CD14-positive monocyte (primary cell): ENCODE measurements at regions not wholly inside any gene's neighbourhood (a gene's known extent, or its start where the extent isn't known, plus 50 kb on each side); places are given as distances from the start of the nearest gene placed in this dataset.

Experiments
- DNase-seq, 3 donors: peaks; one replicate each; pipeline ENCODE4 v3.0.0-alpha.2; 2011 to 2022
- H2AFZ ChIP-seq: 2 replicates; pipeline ENCODE4 v1.6.0; 2012; ENCODE audit warnings: mild to moderate bottlenecking, low read depth, low read length, inconsistent platforms; ENCODE audit not compliant: insufficient read depth, poor library complexity, severe bottlenecking
- H3K27ac ChIP-seq, 2 donors: 1 replicate in 1 of 2; 2 replicates in 1 of 2; pipeline ENCODE4 v1.5.1; 2012 to 2013; ENCODE audit warnings: low read length in 2 of 2, control low read depth in 1 of 2, inconsistent platforms in 1 of 2, low read depth in 1 of 2, mild to moderate bottlenecking in 1 of 2
- H3K27me3 ChIP-seq, 2 donors: one replicate each; pipeline versions ENCODE4 v1.6.0 to v1.6.1; 2011 to 2013; ENCODE audit warnings: low read length in 2 of 2; ENCODE audit not compliant: control insufficient read depth in 2 of 2, insufficient read depth in 2 of 2
- H3K36me3 ChIP-seq, 2 donors: replicated peaks in 1 of 2; 1 replicate in 1 of 2; 2 replicates in 1 of 2; pipeline versions ENCODE4 v1.5.1 to v1.6.1; 2012 to 2013; ENCODE audit warnings: low read length in 2 of 2, control low read depth in 1 of 2, inconsistent platforms in 1 of 2, mild to moderate bottlenecking in 1 of 2; ENCODE audit not compliant: insufficient read depth in 2 of 2, control insufficient read depth in 1 of 2
- H3K4me1 ChIP-seq, 2 donors: 1 replicate in 1 of 2; 2 replicates in 1 of 2; pipeline versions ENCODE4 v1.5.1 to v1.6.1; 2012 to 2013; ENCODE audit warnings: low read length in 2 of 2, control low read depth in 1 of 2, inconsistent platforms in 1 of 2, mild to moderate bottlenecking in 1 of 2, moderate library complexity in 1 of 2; ENCODE audit not compliant: insufficient read depth in 2 of 2, control insufficient read depth in 1 of 2
- H3K4me2 ChIP-seq: replicated peaks from 2 replicates; pipeline ENCODE3; 2012; ENCODE audit warnings: low read length, moderate library complexity, mild to moderate bottlenecking; ENCODE audit not compliant: poor library complexity, severe bottlenecking; ENCODE audit errors: extremely low read depth
- H3K4me3 ChIP-seq, 3 experiments: fragments of 200-600 bp in 1 of 3; sonication (generic) in 1 of 3; replicated peaks in 1 of 3; 1 replicate in 2 of 3; 2 replicates in 1 of 3; pipeline ENCODE4 v1.5.1; 2011 to 2013; ENCODE audit warnings: low read length in 3 of 3, mild to moderate bottlenecking in 3 of 3, control low read depth in 2 of 3, low read depth in 2 of 3, inconsistent platforms in 1 of 3, moderate library complexity in 1 of 3
- H3K79me2 ChIP-seq: 2 replicates; pipeline ENCODE4 v1.6.0; 2012; ENCODE audit warnings: mild to moderate bottlenecking, control low read depth, inconsistent platforms, low read length, moderate library complexity; ENCODE audit not compliant: insufficient read depth
- H3K9ac ChIP-seq: 2 replicates; pipeline ENCODE4 v1.6.0; 2017; ENCODE audit warnings: low read length, mild to moderate bottlenecking; ENCODE audit not compliant: insufficient read depth, poor library complexity, severe bottlenecking
- H3K9me3 ChIP-seq, 2 donors: replicated peaks in 1 of 2; 1 replicate in 1 of 2; 2 replicates in 1 of 2; pipeline versions ENCODE4 v1.5.1 to v1.6.1; 2012 to 2013; ENCODE audit warnings: low read length in 2 of 2, control low read depth in 1 of 2; ENCODE audit not compliant: control insufficient read depth in 1 of 2, insufficient read depth in 1 of 2
- H4K20me1 ChIP-seq: 2 replicates; pipeline ENCODE4 v1.6.0; 2012; ENCODE audit warnings: mild to moderate bottlenecking, low read length, control low read depth, moderate library complexity; ENCODE audit not compliant: insufficient read depth
- H3K27ac Mint-ChIP-seq, 7 donors: one replicate each; pipeline ENCODE4 v1.8.0; 2020; ENCODE audit warnings: mild to moderate bottlenecking in 7 of 7, mixed read lengths in 7 of 7, moderate library complexity in 6 of 7, inconsistent platforms in 2 of 7
- H3K27me3 Mint-ChIP-seq, 3 donors: one replicate each; pipeline ENCODE4 v1.8.0; 2021 to 2022; ENCODE audit warnings: low read depth in 3 of 3, mild to moderate bottlenecking in 3 of 3, mixed read lengths in 3 of 3, moderate library complexity in 3 of 3, inconsistent platforms in 1 of 3
- H3K36me3 Mint-ChIP-seq, 2 donors: one replicate each; pipeline ENCODE4 v1.8.0; 2020; ENCODE audit warnings: mixed read lengths in 2 of 2, inconsistent platforms in 1 of 2, mild to moderate bottlenecking in 1 of 2
- H3K4me1 Mint-ChIP-seq: one replicate; pipeline ENCODE4 v1.8.0; 2020; ENCODE audit warnings: mild to moderate bottlenecking, mixed read lengths
- H3K4me3 Mint-ChIP-seq, 2 donors: one replicate each; pipeline ENCODE4 v1.8.0; 2020; ENCODE audit warnings: mild to moderate bottlenecking in 2 of 2, mixed read lengths in 2 of 2, moderate library complexity in 1 of 2
- H3K9me3 Mint-ChIP-seq, 7 donors: one replicate each; pipeline ENCODE4 v1.8.0; 2020 to 2022; ENCODE audit warnings: mixed read lengths in 7 of 7, mild to moderate bottlenecking in 6 of 7, moderate library complexity in 6 of 7, inconsistent platforms in 2 of 7
- WGBS: methylation state at CpG from one replicate; pipeline ENCODE4 v1.1.5; 2013; ENCODE audit warnings: missing lambda C conversion rate; ENCODE audit not compliant: insufficient coverage; 5-methylcytosine and 5-hydroxymethylcytosine counted together
- intact Hi-C, 2 donors: fragments of 100-400 bp; cut with micrococcal nuclease; formaldehyde crosslinking; loops; one replicate each; pipeline versions ENCODE4 v1.15.0 to v1.15.1; 2023
- TF ChIP-seq, protein P1 (sequence below): fragments of 200-600 bp; IDR thresholded peaks from one replicate; pipeline ENCODE4 v1.8.0; 2022; ENCODE audit warnings: antibody characterized with exemption, mild to moderate bottlenecking

- H3K4me2 ChIP-seq = no peak overlapping the region
- Mint-ChIP-seq H3K36me3 (no peaks in the 10 kb centered on the region), H3K27ac (no peak overlapping the region), H3K9me3 (peaks cover 0 to 3% (median 0%) of the 10 kb centered on the region in 7 donors), H3K4me1 (no peaks in the 10 kb centered on the region), H3K4me3 (no peak overlapping the region), H3K27me3 (peaks cover 2 to 3% (median 3%) of the 10 kb centered on the region in 3 donors)
- H3K79me2 ChIP-seq = no peaks in the 10 kb centered on the region
- H3K9me3 ChIP-seq = no peaks in the 10 kb centered on the region
- 100% methylated on average over 1 of the region's 3 CpGs for whole genome bisulfite sequencing
- no peak overlapping the region for H2AFZ ChIP-seq
- H4K20me1 ChIP-seq = no peaks in the 10 kb centered on the region
- DNase-seq = no peak
- no peaks in the 10 kb centered on the region for H3K4me1 ChIP-seq
- TF ChIP-seq, protein P1, sequence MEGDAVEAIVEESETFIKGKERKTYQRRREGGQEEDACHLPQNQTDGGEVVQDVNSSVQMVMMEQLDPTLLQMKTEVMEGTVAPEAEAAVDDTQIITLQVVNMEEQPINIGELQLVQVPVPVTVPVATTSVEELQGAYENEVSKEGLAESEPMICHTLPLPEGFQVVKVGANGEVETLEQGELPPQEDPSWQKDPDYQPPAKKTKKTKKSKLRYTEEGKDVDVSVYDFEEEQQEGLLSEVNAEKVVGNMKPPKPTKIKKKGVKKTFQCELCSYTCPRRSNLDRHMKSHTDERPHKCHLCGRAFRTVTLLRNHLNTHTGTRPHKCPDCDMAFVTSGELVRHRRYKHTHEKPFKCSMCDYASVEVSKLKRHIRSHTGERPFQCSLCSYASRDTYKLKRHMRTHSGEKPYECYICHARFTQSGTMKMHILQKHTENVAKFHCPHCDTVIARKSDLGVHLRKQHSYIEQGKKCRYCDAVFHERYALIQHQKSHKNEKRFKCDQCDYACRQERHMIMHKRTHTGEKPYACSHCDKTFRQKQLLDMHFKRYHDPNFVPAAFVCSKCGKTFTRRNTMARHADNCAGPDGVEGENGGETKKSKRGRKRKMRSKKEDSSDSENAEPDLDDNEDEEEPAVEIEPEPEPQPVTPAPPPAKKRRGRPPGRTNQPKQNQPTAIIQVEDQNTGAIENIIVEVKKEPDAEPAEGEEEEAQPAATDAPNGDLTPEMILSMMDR = no peak
- no peak overlapping the region for H3K4me3 ChIP-seq
- peaks cover 0 to 4% of the 10 kb centered on the region in 2 donors for H3K27me3 ChIP-seq
- intact Hi-C loops = no loop called here
- no peak overlapping the region for H3K27ac ChIP-seq
- H3K9ac ChIP-seq = no peak overlapping the region
- no peaks in the 10 kb centered on the region for H3K36me3 ChIP-seq
These were observed 162.4 kb upstream of the MMS22L start for GRCh38 chr6:97445407-97445806.

DNA sequence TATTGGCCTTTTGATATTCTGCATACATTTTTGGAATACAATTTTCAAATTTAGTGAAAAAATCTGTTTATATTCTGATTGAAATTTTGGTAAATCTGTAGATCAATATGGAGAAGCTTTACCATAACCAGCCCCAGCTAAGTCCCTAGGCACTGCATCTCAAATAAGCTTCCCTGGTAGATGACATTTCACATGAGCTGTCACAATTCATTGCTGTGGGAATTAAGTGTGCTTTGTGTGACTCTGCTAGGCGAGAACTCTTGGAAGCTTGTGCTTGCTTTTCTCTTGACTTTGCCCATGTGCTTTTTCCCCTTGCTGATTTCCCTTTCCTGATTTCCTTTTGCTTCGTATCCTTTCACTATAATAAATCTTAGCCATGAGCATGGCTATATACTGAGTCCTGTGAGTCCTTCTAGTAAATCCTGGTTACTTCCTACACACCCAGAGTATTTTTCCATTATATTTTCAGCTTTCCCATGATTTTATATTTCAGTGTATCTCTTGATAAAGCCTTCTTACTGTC lies 166.5 kb upstream of the MMS22L start:
- H3K4me1 Mint-ChIP-seq = no peaks in the 10 kb centered on the region
- TF ChIP-seq, protein P1 = no peak
- no peaks in the 10 kb centered on the region for H3K36me3 Mint-ChIP-seq
- peaks cover 0 to 3% (median 1%) of the 10 kb centered on the region in 7 donors for H3K9me3 Mint-ChIP-seq
- no peaks in the 10 kb centered on the region for H3K79me2 ChIP-seq
- H3K4me3 ChIP-seq = no peak overlapping the region
- intact Hi-C loops = no loop called here
- H3K4me3 Mint-ChIP-seq = no peak overlapping the region
- no peaks in the 10 kb centered on the region for H3K4me1 ChIP-seq
- 70% methylated on average over 1 of the region's 2 CpGs for WGBS
- no peak for DNase-seq
- H3K27ac ChIP-seq = no peak overlapping the region
- H3K27ac Mint-ChIP-seq = no peak overlapping the region
- H4K20me1 ChIP-seq = no peaks in the 10 kb centered on the region
- H3K9ac ChIP-seq = no peak overlapping the region
- no peak overlapping the region for H3K4me2 ChIP-seq
- peaks cover 0 to 2% of the 10 kb centered on the region in 2 donors for H3K27me3 ChIP-seq
- no peaks in the 10 kb centered on the region for H3K36me3 ChIP-seq
- H2AFZ ChIP-seq = no peak overlapping the region
- H3K27me3 Mint-ChIP-seq = peaks cover 0 to 3% (median 2%) of the 10 kb centered on the region in 3 donors
- H3K9me3 ChIP-seq = no peaks in the 10 kb centered on the region
